ENCODE measurements at regions not wholly inside any gene's neighbourhood (a gene's known extent, or its start where the extent isn't known, plus 50 kb on each side); places are given as distances from the start of the nearest gene placed in this dataset.

DNA sequence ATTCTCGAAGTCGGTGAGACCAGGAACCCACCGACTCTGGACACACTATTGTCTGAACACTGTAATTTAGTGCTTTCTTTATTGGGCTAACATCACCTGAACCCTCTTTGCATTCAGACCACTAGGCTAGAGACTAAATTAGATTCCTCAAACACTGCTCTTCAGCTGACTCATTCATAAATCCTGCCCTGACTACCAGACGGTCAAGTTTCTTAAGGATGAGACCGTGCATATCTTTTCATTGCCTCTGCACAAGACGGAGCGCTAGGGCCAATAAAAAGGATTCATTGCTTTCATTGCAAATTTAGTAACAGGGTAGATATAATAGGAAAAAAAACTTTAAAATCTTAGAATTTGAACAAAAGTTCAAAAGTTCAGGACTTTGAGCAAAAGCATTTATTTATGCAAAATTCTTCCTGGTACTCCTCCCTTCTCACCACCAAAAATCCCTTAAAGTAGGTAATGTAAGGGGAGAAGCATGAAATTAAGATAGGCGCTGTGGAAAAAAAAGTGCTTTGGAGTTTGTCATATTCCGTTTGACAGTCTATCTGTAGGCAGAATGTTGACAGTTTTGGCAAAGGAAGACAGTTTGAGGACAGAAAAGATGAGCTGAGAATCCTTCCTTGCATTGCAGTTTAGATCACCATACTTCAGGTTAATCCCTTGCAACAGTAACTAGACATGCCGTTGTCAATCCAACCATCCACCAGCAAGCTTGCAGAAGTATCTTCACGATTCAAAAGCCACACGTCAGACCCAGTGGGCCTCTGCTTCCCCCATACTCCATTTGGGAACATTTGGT lies 328.6 kb upstream of the JARID2 start:
- no peak for DNase-seq (ENCODE audit: low read depth)

DNA sequence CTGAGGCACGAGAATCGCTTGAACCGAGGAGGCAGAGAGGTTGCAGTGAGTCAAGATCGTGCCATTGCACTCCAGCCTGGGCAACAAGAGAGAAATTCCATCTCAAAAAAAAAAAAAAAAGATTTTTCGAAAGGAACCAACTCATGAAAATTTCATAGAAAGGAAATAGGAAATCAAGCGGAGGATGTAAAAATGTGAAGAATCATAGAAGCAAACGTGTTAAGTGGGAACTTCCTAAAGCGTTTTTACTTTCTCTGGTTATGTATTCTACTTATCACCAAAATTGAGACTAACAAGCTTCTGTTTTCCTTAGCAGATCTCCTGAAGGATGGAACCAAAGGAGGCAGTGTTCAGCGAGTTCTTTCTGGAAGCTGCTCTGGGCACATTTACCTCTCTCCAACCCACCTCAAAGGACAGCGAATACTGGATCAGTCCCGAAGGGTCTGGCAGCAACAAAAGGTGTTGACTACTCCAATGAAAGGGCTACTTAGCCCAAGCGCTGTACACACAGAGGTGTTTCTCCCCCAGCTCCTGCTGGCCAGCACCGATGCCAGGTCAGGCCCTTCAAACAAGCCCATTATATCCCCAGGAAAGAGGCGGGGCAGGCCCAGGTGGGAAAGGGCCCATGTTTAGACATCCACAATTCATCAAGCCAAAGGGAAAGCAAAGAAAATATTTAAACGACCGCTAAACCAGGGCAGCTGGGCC lies 327.5 kb upstream of the JARID2 start:
- no peak for DNase-seq (ENCODE audit: low read depth)

DNA sequence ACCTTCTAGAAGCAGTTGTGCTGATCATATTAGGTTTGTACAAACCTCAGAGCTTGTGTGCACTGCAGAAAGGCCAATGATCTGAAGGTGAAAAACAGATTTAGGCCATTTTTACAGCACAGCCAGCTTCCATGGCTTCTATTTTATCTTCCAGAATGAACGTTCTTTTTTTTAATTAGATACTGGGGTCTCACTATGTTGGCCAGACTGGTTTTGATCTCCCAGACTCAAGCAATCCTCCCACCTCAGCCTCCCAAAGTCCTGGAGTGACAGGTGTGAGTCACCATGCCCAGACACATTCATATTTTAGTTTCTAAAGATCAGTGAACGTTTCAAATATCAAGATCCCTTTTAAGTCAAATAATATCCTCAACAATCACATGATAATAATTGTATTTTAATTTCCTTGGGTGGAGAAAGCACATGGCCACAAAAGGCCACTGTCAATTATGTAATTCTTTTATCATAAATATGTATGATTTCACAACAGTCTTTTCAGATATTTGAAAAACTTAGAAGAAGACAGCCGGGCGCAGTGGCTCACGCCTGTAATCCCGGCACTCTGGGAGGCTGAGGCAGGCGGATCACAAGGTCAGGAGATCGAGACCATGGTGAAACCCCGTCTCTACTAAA lies 326.7 kb upstream of the JARID2 start:
- no peak for DNase-seq (ENCODE audit: low read depth)

DNA sequence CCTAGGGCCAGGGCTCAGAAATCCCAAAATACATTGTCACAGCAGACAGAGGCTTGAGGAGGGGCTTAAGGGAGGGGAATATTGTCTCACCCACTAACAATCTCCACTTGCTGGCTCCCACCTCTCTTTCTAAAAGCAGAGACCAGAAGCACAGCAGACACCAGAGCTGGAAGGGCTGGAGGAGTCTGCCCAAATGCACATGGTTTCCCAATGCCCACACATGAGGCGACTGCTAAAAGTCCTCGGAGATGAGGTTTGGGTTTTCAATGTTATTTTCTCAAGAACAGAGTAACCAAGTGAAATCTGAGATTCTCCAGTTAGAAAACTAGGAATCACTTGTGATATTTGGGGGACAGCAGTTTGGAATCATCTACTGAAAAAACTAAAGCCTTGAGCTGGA lies 325.6 kb upstream of the JARID2 start:
- no peak for DNase-seq (ENCODE audit: low read depth)

DNA sequence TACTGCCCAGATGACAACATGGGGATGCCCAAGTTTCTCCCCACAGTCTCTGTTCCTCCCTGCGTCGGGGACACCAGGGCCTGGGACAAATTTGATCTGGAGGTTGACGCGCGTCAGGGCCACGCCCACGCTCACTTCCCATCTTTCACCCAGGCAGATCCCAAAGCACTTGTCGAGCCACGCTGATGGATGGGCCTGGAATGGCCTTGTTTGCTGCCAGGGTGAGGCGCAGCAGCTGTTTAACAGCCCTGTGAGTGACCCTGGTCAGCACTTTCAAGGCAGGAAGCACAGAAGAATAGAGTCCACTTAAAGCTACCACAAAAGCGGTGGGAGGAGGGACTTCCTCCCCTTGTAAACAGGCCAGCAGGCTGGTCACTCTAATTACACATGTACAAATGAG lies 324.7 kb upstream of the JARID2 start:
- no peak for DNase-seq (ENCODE audit: low read depth)

DNA sequence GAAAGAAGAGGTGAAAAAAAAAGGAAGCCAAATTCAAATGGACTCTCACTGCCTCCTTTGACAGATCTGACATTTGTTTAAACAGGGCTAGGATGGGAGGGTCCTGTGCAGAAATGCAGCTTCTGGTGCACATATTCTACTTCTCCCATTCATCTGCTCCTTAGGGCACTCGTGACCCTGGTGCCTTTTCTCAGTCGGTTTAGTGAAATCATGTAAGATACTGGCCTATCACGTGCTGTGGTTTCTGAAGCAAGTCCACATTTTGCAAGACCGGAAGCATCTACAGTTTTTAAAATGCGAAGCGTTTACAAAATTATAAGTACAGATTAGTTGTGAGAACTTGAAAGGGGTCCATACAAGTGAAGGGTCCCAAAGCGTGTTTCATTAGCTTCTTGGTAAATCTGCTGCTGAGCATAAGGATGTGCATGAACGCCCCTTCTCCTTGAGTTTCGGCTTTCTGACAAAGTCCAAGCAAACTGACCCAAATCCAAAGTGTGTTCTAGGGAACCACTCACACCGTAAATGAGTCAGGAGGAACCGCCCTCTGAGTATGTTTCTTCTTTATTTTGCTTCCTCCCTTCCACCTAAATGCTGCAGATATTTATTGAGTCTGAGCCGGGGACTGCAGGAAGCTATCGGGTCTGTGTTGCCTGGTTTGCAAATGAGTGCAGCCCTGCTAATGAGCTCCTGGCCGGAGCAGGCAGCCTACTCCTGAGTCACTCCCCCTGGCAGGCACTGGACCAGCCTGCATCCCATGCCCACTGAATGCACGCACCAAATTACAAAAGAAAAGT lies 323.8 kb upstream of the JARID2 start:
- DNase-seq (ENCODE audit: low read depth) = no peak

DNA sequence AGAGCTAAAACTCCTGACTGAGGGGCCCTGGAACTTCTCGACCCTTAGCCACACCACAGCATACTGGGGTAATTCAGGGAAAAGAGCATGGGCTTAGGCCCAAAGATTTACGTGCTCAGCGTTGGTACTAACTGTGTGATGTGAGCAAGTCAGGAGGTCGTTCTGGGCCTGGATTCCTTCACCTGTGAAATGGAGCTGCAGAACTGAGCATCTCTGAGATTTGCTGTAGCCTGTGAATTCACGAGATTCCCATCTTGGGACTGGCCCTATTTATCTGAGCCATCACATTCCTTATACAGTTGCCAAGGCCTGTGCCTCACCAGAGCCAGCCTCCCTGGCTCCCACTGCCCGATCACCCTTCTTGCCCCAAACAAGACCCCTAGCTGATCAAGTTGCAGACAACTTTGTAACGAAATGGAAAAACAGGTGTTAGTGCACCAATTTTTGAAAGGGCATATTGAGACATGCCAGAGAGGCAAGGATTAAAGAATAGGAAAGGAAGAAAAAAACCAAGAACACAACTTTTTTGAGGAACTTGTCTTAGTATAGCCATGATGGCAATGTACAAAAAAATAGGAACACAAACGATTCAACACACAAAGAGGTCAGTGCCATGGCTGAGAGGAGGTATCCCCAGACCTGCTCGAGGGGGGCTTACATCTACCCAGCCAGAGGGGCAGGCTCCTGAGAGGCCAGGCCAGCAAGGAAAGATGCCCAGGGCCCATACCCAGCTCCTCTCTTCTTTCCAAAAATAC lies 323.0 kb upstream of the JARID2 start:
- no peak for DNase-seq (ENCODE audit: low read depth)

DNA sequence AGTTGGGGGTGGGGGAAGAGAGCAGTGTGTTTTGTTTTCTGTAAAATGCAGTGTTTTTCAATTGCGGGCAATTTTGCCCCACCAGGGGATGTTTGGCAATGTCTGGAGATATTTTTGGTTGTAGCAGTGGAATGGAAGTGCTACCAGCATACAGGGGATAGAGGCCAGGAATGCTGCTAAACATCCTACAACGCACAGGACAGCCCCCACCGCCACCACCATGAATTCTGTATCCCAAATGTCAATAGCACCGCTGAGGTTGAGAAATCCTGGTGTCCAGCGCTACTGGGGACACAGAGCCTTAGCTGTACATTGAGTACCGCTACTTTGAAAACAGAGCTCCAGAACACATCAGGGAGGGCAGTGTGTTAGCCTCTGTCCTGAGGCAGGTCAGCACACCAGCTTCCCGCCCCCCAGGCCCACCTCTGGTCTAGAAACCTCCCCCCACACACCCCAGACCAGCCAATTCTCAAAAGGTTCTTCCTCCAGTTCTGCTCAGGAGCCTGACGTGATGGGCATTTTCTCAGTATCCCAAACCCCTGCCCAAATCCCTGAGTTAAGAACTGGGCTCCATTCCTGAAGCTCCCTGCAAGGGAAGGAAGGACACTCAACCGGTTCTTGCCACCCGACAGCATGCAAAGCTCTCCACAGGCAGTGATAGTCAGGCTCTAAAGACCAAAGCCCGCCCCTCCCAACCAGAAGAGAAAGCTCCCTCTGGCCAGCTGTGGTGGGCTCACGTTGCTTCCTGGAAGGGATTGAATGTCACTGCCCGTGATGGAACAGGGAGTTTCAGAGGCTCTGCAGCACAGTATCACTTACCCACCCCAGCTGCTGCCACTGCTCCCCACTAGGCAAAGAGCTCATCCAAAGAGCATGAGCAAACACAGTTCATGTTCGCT lies 321.5 kb upstream of the JARID2 start:
- no peak for DNase-seq (ENCODE audit: low read depth)

DNA sequence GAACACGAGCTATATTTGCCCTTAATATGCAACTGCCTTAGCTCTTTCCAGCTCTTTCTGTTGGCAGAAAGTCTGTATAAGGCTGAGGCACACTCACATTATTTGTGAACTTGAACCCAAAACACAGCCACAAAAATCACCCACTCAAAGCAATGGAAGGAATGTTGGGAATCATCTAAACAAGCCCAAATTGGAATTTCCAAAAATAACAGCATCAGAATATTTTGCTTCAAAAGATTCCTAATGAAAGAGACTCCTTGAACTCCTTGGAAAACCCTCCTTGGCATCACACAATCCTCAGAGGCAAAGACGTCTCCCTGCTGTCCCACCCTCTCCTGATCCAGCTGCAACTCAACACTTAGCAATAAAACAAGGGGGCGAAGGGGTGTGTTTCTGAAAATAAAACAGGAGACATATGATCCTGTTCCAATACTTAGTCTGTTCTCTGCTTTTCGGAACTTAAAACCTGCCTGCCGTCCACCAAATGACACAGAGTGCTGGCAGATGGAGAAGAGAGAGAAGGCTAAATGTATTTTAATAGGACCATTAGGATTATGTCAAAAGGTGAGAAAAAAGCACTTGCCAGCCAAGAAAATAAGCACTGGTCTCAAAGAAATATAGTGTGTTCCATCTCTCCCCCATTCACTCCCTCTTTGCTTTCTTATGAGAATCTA lies 320.7 kb upstream of the JARID2 start:
- DNase-seq (ENCODE audit: low read depth) = no peak

DNA sequence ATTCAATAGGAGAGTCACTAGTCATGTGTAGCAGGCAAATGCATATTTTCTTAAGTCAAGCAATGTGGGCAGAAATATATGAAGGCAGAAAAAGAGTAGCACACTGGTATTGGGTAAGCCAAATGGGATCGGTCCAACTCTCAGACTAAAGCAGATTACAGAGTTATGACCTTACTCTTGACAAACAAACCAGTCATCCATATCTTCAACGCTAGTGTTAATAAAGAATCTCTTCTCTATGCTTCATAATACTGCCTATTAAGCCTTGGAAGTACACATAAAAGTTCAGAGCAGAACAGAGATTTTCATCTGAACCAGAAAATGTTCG lies 320.2 kb upstream of the JARID2 start:
- DNase-seq (ENCODE audit: low read depth) = no peak

DNA sequence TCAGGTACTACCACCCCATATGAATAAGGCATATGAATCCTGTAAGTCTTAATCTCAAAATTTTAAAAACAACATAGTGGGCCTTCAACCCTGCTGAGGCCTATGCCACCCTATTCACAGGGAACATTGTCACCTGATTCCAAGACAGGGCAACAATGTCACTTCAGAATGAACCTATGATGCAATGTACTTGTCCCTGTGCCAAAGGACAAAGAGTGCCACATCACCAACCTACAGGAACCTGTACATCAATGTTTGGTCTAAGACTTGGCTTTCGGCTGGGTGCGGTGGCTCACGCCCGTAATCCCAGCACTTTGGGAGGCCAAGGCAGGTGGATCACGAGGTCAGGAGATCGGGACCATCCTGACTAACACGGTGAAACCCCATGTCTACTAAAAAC lies 318.5 kb upstream of the JARID2 start:
- DNase-seq (ENCODE audit: low read depth) = no peak

DNA sequence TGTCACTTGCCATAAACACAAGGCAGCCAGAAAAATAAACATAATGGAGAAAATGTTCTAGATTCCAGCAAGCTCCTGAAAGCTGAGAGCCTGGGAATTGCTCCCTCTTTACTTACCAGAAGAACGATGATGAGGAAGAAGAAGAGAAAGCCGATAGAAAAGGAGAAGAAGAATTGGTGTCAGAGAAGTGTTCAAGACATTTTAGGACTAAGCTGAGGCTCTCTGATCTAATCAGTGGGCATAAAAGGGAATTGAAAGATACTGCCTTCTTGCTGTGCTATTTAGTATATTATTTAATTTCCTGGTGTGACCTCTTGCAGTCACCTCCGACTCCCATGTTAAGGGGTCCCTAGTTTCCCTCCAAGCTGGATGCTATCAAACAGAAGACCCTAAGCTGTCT lies 316.6 kb upstream of the JARID2 start:
- DNase-seq (ENCODE audit: low read depth) = no peak

DNA sequence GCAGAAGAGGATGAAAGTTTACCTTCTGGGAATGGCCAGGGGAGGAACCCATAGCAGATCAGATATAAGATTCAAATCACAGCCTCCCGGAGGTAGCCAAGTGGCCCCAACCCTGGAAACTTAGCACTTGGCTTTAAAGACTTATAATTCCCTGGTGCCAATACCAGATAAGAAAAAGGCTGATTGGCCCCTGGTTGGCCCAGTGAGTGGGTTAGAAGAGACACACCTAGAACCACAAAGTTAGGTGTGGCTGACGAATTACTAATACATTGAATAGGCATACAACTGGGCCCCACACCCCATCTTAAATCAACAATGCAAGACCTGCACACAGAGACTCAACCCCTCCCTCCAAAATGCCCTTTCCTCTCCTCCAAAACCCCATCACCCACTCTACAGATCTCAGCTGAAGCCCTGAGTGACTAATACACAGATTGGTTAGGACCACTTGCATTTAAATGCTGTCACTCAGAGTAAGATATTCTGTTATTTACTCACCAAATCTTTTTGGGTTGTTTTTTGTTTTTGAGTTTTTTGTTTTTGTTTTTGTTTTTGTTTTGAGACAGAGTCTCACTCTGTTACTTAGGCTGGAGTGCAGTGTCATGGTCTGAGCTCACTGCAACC lies 315.4 kb upstream of the JARID2 start:
- no peak for DNase-seq (ENCODE audit: low read depth)

DNA sequence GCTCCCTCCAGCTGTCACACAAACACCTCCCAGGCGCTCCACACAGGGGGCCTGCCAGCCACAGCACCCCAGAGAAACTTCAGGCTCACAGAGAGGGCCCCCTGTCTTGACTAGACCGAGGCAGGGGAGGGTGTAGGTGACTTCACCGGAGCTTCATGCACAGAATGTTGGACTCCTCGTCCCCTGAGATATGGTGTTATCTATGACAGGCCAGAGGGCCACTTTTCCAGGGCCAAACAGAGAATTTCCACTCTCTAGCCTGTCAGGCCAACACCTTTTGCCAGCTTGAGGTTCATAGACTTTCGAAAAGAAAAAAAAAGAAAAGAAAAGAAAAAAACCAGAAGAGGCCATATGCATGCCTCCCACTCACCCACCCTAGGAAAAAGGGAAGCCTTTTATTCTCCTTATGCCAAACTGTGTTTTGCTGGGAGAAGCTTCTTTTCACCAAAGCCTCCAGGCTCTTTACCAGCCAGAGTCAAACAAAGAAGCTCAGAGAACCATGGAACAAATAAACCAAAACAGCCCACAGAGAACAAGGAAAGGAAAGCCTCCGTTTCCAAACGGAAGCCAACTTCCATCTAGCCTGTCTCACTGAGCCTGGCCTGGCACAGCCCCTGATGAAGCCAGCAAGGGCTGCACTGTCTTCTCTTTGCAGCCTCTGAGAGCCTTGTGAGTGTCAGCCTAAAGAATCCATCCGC lies 313.2 kb upstream of the JARID2 start:
- no peak for DNase-seq (ENCODE audit: low read depth)

DNA sequence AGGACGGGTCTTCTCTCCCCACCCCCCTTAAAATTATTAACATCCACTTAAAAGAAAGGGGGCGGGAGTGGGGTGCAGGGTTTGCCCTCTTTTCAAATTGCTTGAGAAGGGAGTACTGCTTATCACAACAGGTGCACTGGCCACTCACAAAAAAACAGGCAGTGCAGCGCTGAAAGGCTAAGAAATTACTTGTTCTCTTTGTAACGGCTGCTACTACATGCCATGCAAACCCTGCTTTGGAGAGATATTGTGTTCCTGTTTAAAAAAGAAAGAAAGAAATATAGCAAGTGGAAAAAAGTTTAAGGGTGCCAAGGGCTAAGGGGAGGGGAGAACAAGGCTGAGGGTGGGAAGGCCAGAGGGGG lies 312.7 kb upstream of the JARID2 start:
- DNase-seq (ENCODE audit: low read depth) = no peak

DNA sequence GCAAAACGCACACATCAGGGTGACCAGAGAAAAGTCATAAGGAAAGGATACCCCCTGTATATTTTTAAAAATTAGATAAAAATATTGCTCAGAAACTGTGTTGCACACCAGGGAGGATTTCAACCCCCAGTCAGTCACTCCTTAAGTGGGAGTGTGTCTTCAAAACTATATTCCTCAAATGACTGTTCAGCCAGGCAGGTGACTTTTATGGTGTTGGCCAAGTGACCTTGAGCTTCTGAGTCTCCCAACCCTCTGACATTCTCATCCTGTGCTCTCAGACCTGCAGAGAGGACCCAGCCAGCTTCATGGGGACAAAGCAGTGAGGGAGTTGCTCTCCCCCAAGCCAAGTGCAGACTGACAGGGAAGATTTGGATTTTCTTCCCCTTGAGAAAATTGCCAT lies 311.9 kb upstream of the JARID2 start:
- DNase-seq (ENCODE audit: low read depth) = no peak

DNA sequence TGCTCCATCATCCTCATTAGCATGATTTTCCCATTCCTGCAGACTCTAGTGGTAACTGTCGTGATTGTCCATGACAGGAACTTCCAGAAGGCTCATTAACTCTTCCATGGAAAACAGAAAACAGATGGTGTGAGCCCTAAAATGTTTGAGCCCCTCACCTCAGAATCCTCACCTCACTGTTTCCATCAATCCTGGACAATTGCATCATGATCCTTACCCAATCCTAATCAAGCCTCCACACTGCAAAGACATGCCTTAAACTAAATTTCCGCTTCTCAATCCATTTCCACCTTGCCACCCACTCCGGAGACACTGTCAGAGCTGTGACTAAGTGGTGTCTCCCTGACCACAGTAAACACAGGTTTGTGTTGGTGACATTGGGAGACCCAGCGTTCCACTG lies 311.0 kb upstream of the JARID2 start:
- no peak for DNase-seq (ENCODE audit: low read depth)

DNA sequence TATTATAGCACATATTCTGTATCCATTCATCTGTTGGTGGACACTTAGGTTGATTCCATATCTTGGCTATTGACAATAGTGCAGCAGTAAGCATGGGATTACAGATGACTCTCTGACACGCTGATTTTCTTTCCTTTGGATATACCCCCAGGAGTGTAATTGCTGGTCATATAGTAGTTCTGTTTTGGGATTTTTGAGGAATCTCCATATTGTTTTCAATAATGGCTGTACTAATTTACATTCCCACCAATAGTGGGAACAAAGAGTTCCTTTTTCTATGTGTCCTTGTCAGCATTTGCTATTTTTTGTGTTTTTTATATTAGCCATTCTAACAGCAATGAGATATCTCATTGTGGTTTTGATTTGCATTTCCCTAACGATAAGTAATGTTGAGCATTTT lies 309.0 kb upstream of the JARID2 start:
- DNase-seq (ENCODE audit: low read depth) = no peak

DNA sequence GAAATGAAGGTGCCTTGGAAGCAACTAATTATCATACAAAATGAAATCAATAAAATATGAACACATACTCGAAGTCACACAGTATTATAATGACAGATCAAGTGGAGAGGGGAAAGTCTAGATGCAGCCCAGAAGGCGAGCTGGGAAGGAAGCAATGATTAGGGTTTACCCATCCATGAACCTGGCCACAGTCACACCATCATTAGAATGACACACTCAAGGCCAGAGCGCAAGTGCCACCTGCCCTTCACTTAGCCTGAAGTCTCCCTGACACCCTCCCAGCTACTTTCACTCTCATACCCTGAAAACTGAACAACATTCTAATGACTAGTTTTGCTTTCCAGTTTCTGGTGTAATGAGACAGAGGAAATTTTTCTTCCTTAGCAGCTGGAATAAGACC lies 302.8 kb upstream of the JARID2 start:
- no peak for DNase-seq (ENCODE audit: low read depth)

Data from GM04503 (cell line).